ENCODE measurements at regions not wholly inside any gene's neighbourhood (a gene's known extent, or its start where the extent isn't known, plus 50 kb on each side); places are given as distances from the start of the nearest gene placed in this dataset.
A peak's percentile ranks its signal among the peaks of the same experiment; 100 is the strongest.

DNA sequence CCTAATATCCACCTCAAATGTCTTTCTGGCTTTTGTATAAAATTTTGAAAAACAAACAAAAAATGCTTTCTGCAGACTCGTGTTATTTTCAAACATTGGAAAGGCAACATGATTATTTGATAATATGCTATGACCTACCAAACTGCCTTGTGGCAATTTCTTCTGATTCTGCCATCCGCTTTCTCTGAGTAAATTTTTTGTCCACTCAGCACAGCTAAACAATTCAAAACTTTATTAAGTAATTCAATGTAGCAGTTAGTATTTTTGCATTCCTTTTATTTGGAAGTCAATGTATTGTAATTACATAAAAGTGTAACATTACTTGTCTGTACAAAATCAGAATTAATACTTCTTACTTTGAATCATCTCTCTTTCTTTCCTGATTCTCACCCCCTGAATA lies 1206.6 kb upstream of the EYS start:
- no peak for DNase-seq (ENCODE audit: low read depth in 2 of 3, low spot score in 2 of 3)

DNA sequence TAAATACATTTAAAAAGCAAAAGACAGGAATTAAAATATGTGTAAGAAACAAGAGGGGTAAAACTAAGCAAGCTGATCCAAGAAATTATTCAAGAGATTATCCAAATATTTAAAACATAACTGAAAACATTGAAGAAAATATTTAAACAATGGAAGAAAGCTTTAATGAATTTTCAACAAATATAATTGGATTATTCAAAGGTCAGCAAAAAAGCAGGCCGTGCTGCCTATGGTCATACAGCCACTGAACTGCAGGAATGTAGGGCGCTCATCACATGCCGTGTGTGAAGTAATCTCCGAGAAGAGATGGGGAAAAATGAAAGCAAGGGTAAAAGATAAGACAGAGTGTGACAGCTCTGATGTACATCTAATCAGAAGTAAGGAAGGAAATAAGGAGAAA lies 1195.4 kb upstream of the EYS start:
- no peak for DNase-seq (ENCODE audit: low read depth in 2 of 3, low spot score in 2 of 3)

DNA sequence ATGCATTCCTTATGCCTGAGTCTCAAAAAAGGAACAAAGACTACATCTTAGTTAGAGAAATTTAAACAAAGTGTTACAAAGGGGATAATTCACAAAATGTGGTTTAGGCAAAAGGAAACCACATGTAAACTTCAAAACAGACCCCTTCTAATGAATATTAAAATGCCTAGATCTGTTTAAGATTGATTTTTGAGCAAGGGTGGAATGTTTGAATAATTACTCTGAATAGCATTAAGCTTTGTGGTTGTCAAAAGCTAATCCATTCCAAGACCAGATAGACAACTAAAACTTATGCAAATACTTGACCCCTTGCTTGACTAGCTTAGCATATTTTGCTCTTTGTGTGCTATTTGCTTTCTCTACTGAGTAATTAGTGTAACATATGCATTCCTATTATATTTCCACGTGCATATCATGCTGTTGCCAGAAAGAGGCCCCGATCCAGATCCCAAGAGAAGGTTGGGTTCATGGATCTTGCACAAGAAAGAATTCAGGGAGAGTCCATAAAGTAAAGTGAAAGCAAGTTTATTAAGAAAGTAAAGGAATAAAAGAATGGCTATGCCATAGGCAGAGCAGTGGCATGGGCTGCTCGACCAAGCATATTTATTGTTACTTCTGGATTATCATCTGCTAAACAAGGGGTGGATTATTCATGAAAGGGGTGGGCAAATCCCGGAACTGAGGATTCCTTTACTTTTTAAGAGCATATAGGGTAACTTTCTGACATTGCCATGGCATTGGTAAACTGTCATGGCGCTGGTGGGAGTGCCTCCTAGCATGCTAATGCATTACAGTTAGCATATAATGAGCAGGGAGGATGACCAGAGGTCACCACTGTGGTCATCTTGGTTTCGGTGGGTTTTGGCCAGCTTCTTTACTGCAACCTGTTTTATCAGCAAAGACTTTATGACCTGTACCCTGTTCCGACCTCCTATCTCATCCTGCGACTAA lies 1193.4 kb upstream of the EYS start:
- DNase-seq (ENCODE audit: low read depth in 2 of 3, low spot score in 2 of 3), result no peak

DNA sequence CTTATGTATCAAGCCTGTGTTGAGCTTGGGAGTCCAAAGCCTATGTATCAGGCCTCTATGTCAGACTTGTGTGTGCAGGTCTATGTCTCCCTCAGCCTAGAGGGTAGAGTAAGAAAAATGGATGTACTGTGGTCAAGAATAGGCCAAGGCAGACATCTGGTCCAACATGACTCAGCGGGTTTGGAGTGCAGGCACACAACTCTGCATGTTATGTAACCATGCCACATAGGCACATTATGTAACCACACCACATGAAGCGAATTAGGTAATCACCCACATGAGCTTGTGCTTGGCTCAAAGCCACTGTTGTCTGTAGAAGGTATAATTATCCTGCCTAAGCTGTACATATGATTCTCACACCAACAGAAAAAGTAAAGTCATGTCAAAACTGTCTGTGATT lies 1190.5 kb upstream of the EYS start:
- peak in 2 of 3 donors; percentile 7 to 10 for DNase-seq (ENCODE audit: low read depth in 2 of 3, low spot score in 2 of 3)

DNA sequence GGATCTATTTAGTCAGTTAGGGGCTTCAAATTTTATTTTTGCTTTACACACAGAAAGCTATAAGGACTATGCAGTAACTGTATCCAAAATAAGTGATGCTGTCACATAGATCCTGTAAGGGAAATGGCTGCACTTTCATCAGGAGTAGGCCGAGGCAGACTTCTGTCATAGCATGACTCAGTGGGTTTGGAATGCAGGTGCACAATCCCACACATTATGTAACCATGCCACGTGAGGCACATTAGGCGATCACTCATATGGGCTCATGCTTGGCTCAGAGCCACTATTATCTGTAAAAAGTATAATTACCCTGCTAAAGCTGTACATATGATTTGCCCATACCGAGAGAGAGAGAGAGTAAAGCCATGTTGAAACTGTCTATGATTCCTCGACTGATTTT lies 1189.4 kb upstream of the EYS start:
- no peak for DNase-seq (ENCODE audit: low read depth in 2 of 3, low spot score in 2 of 3)

DNA sequence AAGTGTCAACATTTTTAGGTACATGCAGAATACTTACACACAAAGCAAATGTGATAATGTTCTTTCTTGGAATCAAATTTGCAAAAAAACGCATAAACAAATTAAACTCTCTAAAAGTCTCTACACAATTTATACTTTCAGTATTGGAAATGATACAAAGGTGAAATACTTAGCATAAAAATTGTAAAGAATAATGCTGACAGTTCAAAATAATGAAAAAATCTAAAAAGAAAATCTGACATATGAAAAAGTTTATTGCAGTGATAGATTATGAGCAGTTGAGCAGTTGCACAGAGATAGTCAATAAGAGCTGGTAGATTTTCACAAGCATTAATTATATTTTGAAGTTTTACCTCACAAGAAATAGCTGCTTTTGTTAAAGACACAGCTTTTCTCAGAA lies 1176.4 kb upstream of the EYS start:
- DNase-seq (ENCODE audit: low read depth in 2 of 3, low spot score in 2 of 3), result no peak

DNA sequence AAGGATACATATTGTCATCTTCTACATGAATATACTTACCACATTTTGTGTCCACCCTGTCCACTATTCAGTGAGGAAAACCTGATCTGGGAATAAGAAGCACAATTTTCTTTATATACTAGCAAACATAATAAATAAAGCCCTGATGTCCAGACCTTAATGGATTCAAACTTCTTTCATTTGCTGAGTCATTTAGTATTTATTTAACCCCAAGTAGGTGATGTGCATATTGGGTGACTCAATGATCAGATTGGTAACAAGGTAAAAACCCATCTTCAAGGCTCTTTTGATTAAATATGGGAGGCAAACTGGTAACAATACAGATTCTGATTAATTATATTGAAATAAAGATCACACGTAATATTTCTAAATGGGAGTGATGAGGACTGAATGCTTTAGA lies 1159.8 kb upstream of the EYS start:
- DNase-seq (ENCODE audit: low read depth in 2 of 3, low spot score in 2 of 3), result no peak

DNA sequence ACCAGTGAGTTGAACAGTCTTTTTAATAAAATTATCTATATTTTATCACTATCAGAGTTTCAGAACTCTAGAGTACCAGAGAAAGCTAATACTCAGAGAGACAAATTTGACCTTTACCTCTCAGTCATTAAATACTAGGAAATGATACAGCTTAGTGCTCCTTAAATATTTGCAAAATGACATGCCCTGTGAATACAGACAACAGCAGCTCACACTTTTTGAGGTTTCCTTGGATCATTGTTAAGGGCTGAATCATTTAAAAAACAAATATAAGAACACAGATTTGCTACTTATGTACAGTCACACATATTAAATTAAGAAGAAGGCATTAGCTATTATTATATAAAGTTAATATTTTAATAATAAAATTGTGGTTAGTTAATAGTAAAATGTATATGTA lies 1158.7 kb upstream of the EYS start:
- no peak for DNase-seq (ENCODE audit: low read depth in 2 of 3, low spot score in 2 of 3)

DNA sequence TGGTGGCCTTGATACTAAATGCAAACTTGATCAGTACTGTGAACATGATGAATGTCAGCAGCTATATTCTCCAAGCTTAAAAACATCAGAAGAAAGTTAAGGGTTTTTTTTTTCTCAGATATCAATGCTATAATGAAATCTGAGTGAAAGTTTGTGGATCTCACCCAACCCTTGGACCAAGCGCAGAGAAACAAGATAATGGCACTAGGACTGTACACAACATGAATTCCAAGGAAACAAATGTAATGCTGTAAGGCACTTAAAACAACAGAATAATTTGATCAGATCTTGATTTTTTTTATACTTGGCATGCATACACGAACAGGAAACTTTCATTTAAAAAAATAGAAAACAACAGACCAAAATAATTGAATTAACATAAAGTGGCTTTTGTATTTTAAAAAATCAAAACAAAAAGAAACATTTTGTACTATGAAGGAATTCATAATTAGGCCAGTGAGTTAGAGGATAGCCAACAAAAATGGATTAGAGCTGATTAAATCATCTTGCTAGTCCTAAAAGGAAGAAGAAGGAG lies 1154.0 kb upstream of the EYS start:
- no peak for DNase-seq (ENCODE audit: low read depth in 2 of 3, low spot score in 2 of 3)

DNA sequence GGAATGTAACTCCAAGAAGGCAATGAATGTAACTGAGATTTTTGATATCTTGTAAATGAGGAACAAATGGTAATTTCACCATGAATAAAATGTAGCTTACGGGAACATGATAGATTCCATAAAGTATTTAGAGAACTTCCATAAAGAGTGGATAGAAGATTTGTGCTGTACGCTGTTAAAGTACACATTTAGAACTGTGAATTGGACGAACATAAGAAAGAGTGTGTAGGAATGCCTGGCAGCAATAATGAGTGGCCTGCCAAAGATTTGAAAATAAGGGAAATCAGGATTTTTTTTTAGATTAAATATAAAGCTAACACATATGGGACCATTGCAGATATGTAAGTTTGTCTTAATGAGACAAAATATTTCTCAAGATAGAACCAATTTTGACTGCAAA lies 1153.3 kb upstream of the EYS start:
- no peak for DNase-seq (ENCODE audit: low read depth in 2 of 3, low spot score in 2 of 3)

DNA sequence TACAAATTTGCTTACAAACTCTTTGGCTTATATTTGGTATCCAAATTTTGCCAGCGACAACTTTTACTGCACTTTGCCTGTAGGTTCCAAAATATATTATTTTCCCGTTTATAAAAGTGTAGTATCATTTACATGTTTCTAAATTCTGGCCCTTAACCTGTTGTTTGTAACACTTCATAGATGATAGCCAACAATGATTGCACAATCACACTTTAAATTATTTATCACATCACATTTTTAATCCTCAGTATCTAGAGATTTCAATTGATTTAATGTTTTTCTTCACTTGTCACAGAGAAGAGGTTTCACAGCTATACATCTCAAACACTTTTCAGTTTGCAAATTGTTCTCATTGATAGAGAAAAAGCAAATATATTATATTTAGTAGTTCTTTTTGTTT lies 1151.2 kb upstream of the EYS start:
- no peak for DNase-seq (ENCODE audit: low read depth in 2 of 3, low spot score in 2 of 3)

DNA sequence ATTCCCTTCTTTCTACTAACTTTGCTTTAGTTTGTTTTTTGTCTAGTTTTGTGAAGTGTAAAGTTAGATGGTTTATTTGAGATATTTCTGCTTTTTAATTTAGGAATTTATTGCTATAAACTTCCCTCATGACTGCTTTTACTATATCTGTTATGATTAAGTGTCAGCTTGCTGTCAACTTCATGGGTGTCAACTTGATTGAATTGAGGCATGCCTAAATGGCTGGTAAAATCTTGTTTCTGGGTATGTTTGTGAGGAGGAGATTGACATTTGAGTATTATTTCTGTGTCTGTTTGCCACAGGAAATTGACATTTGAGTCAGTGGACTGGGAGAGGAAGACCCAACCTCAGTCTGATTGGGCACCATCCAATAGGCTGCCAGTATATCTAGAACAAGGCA lies 1147.0 kb upstream of the EYS start:
- no peak for DNase-seq (ENCODE audit: low read depth in 2 of 3, low spot score in 2 of 3)

DNA sequence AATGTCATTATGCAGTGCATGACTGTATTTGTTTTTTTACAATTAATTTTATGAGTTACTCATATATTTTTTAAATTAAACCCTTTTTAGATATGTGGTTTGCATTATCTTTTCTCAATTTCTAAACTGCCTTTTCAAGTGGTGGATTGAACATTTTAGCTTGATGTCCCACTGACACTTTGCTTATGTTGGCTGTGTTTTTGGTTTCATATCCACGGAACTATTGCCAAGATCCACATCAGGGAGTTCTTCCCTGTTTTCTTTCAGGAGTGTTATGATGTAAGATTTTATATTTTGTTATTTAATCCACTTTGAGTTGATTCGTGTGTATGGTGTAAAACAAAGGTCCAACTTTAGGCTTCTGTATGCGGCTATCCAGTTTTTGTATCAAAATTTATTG lies 1144.9 kb upstream of the EYS start:
- no peak for DNase-seq (ENCODE audit: low read depth in 2 of 3, low spot score in 2 of 3)

DNA sequence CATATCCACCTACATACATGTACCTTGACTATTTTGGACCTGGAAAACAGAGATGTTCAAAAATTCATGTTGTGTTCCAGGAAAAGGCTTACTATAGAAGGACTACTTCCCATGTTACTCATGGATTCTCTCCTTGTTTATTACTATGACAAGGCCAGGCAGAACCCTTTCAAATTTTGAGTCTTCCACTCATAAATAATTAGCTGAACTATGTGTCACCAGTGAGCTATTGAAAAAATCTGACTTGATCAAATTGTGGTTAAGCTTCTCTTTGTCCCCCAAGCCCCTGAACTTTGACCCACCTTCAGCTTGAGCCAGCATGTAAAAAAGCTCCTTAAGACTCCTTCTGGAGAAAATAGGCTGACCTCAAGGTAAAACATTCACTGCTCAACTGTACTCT lies 1142.8 kb upstream of the EYS start:
- no peak for DNase-seq (ENCODE audit: low read depth in 2 of 3, low spot score in 2 of 3)

DNA sequence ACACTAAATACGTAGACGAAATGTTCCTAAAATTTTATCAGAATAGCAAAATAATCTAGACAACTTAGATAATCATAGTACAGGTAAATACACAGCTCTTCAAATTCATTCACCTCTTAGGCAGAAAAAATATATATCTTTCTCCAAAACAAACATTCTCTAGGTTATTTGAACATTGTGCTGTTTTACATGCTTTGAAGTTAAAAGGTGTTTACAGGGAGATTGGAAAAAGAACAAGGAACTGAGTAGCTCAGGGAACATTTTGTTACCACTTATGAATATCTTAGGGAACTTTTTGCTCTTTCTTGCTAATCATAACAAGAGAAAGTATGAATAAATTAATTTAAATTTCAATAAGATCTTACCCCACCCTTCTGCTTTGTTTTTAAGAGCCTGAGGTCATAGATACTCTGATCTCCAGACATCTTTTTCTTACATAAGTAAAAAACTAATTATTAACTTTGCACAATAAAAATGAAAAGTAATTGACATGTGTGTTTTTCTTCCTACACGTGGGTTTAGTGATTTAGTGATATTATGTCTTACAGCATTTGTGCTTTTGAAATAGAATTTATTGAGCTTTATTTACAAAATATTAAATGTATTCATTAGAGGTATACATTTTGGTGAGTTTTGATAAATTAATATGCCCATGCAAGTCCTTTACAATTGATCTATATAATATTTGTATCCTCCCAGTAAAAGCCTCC lies 1141.4 kb upstream of the EYS start:
- no peak for DNase-seq (ENCODE audit: low read depth in 2 of 3, low spot score in 2 of 3)

DNA sequence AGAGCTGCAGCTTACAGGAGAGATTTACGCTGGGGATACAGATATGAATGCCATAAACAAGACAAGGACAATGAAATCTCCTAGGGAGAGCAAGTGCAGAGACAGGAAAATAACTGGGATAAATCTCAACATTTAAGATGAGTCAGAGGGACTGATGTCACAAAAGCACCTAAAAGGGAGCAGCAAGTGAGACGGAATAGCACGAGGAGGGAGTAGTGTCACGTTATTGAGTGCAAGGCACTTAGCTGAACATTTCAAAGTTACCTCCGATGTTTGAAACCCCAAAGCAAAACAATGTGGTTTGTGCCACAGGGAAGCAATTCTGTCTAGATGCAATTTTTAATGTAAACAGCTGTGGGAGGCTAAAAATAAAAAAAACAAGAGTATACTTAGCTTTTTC lies 1131.7 kb upstream of the EYS start:
- no peak for DNase-seq (ENCODE audit: low read depth in 2 of 3, low spot score in 2 of 3)

DNA sequence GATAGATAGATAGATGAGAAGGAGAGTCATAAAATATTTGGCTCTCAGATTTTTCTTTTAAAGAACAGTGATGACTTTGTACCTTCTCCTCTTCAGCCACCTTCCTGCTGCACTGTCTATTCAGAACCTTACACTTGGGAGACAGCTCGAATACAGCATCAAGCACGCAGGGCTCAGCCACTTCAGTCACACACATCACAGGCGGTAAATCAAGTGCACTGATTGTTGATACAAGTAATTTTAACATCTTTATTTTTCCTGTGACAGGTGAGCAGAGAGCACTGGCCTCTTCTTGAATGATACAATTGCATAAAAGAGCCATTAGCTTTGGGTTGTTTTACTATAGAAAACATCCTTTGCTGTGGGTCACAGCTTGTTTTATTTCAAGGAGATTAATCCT lies 1118.5 kb upstream of the EYS start:
- no peak for DNase-seq (ENCODE audit: low read depth in 2 of 3, low spot score in 2 of 3)

DNA sequence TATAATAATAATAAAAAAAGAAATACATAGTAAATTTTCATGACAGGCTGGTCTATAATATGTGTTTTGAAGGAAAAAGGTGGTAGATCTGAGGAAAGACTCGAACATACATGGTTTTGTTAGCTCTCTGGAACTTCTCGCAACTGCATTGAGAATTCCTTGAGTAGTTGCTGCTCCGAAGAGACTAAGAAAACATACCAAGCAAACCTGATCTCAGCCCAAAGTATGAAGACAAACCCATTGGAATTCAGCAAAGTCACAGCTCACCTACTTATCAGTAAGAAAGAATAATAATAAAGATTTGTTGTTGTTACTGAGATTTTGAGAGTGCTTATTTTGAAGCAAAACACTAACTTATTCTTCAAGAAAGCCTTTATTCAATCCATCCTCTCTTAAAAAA lies 1107.1 kb upstream of the EYS start:
- no peak for DNase-seq (ENCODE audit: low read depth in 2 of 3, low spot score in 2 of 3)

DNA sequence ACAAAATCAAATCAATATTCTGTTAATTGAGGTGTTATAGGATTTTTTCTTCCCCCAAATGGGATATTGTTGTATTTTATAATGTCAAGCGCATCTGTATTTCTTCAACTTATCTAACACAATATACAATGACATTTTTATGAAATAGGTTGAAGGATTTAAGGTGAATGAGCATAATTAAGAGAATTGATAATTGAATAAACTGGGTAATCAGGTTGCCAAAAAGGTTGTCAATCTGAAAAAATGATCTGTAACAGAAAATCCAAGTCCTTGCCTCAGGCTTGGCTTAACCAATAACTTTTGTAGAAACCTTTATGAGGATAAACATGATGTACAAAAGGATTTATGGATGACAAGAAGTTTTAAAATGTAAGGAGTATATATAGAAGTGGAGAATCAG lies 1101.7 kb upstream of the EYS start:
- DNase-seq (ENCODE audit: low read depth in 2 of 3, low spot score in 2 of 3), result no peak

DNA sequence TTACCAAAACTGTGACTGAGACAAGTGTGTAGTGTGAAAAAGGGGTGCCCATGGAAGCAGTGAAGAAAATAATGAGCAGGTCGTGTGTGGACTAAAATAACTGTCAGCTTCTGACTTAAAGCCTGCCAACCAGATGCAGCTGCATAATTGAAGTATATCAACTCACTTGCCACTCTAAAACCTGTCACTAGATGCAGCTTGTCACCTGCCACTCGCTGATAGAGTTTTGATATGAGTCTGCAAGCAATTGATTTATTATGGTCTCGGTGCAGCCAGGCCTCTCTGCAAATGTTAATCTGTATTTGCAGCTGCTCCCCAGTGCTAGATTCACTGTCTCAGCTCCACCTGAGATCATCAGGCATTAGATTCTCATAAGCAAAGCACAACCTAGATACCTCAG lies 1090.0 kb upstream of the EYS start:
- no peak for DNase-seq (ENCODE audit: low read depth in 2 of 3, low spot score in 2 of 3)

DNA sequence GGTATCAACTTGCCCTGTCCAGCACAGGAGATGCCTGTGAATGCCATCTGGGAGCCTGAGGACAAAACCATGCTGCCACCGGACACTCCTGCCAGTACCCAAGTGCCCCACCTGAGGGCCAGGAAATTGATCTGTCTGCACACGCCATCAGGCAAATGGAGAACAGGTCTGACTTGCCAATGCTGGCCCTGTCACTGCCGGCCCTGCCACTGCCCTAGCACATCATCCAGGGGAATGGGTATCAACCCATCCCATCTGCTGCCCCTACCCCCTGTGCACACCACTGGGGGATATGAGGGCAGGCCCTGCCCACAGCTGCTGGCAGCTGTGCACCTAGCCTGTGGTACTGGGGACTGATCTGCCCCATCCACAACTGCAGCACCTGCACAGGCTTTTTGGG lies 1081.6 kb upstream of the EYS start:
- DNase-seq (ENCODE audit: low read depth in 2 of 3, low spot score in 2 of 3), result no peak

DNA sequence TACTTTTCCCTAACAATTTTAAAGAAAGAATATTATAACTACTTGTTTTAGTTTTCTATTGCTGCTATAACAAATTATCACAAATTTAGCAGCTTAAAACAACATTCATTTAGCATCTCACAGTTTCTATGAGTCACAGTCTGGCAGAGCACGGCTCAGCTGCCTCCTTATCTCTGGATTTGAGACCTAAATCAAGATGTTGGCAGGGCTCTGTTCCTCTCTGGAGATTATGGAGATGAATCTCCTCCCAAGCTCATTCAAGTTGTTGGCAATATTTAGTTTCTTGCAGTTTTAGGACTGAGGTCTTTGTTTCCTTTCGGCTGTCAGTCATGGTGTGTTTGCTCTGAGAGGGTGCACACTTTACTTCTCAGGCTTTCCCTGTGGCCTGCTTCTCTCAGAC lies 1065.8 kb upstream of the EYS start:
- DNase-seq (ENCODE audit: low read depth in 2 of 3, low spot score in 2 of 3), result no peak

All from hematopoietic multipotent progenitor cell (in vitro differentiated cells).